HUES6 (cell line): ENCODE measurements at regions not wholly inside any gene's neighbourhood (a gene's known extent, or its start where the extent isn't known, plus 50 kb on each side); places are given as distances from the start of the nearest gene placed in this dataset.

Experiments used
- H3K27ac ChIP-seq: 2 replicates; pipeline ENCODE4 v1.7.0; 2013; ENCODE audit warnings: low read depth, mild to moderate bottlenecking, low read length, inconsistent platforms
- H3K27me3 ChIP-seq: 2 replicates; pipeline ENCODE4 v1.6.1; 2013; ENCODE audit warnings: low read length; ENCODE audit not compliant: control insufficient read depth, insufficient read depth
- H3K36me3 ChIP-seq: 2 replicates; pipeline ENCODE4 v1.6.1; 2013; ENCODE audit warnings: low read length; ENCODE audit not compliant: control insufficient read depth, insufficient read depth
- H3K4me1 ChIP-seq: 2 replicates; pipeline ENCODE4 v1.6.1; 2013; ENCODE audit warnings: low read length; ENCODE audit not compliant: control insufficient read depth, insufficient read depth
- H3K4me3 ChIP-seq: 2 replicates; pipeline ENCODE4 v1.5.1; 2013; ENCODE audit warnings: low read depth, low read length
- H3K9ac ChIP-seq: one replicate; pipeline ENCODE4 v1.6.1; 2013; ENCODE audit warnings: mild to moderate bottlenecking, low read length
- H3K9me3 ChIP-seq: 2 replicates; pipeline ENCODE4 v1.6.1; 2013; ENCODE audit warnings: low read depth, low read length; ENCODE audit not compliant: control insufficient read depth, insufficient read depth

DNA sequence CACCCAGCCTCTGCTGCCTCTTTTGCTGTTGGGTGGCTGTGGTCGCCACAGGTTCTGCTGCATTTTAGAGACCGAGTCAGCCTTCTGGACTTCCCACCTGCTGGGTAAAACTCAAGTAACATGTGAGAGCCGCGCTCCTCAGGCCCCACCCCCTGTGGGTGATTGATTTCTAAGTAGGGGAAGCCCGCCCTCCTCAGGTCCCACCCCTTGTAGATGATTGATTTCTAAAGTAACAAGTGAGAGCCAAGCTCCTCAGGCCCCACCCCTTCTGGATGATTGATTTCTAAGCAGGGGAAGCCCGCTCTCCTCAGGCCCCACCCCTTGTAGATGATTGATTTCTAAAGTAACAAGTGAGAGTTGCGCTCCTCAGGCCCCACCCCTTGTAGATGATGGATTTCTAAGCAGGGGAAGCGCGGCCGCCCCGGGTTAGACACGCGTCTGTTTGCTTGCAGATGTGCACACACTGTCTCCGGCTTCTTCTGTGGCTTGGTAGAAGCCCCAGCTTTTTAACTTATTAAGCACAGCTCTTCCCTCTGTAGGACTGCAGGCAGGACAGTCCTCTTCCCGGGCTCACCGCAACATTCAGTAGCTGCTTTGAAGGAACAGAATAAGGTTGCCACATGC is 83.4 kb downstream of the FAM43A start:
- Histone ChIP-seq H3K4me1 (peaks cover 8% of the 10 kb centered on the region), H3K27ac (no peak overlapping the region), H3K4me3 (peak overlapping the region; percentile 58), H3K9ac (no peak overlapping the region), H3K36me3 (no peaks in the 10 kb centered on the region), H3K9me3 (no peaks in the 10 kb centered on the region), H3K27me3 (peaks cover 32% of the 10 kb centered on the region)

DNA sequence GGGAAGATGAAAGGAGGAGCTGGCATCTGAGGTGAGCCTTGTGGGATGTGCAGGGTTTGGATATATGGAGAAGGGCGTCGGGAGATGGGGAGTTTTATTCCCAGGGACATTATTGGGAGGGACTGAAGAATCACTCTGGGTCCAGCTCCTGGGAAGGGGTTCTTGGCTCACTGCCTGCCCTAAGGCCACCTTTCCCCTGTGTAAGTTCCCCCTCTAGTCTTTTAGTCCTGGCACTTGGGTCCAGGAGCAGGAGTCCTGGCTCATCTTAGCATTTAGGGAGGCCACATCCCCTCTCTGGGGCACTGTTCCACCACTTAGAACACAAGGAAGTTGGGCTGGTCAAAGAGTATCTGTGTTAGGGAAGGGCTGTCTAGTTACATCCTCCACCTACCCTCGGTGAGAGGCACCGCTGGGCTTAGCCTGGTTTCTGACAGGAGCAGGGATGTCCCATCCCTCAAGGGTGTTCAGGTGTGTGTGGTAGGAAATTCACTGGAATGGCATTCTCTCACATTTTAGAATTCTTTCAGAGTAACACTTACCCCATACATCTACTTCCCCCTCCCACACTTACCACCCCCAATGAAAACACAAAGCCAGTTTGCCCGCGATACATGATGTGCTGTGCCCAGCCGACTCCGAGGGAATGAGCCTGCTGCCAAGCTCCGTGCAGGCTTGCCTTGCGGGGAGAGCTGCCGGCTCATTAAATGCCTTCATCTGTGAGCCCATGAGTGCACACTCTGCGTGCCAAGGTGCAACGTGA is 86.7 kb downstream of the FAM43A start:
- Histone ChIP-seq H3K9me3 (no peaks in the 10 kb centered on the region), H3K27ac (no peak overlapping the region), H3K27me3 (peaks cover 26% of the 10 kb centered on the region), H3K4me3 (no peak overlapping the region), H3K4me1 (peaks cover 8% of the 10 kb centered on the region), H3K36me3 (no peaks in the 10 kb centered on the region), H3K9ac (no peak overlapping the region)

DNA sequence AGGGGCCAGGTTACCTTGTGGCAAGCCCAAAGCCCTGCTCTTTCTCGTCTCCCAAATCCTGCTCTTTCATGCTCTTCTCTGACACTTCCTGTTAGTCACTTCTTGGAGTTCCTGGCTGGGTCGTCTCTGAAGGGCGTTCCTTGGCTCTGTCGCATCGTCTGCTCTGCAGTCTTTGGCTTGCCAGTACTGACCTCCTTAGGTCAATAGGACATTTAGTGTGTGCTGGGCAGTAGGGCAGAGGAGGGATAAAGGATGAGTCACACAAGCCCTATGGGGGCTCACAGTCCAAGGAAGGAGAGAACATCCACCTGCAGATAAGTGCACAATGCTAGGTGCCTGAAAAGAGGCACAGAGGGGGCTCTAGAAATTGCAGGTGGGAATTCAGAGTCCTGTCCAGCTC is 87.5 kb downstream of the FAM43A start:
- Histone ChIP-seq H3K36me3 (no peaks in the 10 kb centered on the region), H3K4me3 (no peak overlapping the region), H3K27ac (no peak overlapping the region), H3K27me3 (peaks cover 18% of the 10 kb centered on the region), H3K9ac (no peak overlapping the region), H3K9me3 (no peaks in the 10 kb centered on the region), H3K4me1 (peaks cover 11% of the 10 kb centered on the region)

DNA sequence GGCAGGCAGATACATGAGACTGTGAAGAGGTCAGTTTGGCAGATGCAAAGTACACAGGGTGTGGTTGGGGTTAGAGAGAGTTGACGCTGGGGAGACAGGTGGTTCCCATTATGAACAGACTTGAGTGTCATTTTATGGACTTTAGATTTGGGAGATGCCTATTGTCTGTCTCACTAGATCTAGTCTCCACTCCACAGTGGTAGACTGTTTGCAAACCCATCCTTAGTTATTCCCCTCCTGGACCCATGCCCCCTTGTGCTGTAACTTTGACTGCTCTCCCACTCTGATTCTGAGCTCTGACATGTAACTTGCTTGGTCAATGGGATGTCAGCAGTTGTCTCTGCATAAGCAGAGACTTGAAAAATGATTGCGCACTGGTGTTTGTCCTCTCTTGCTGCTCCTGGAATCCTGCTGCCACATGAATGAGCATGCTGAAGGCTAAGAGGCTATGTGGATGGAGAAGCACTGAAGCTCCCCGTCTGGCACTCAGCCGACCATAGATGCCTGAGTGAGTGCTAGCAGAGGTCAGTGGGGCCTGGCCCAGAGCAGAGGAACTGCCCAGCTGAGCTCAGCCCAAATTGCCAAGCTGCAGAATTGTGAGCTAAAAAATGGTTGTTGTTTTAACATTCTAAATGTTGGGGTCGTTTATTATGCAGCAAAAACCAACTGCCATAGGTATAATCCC is 88.2 kb downstream of the FAM43A start:
- H3K27ac ChIP-seq = no peak overlapping the region
- H3K36me3 ChIP-seq = no peaks in the 10 kb centered on the region
- no peak overlapping the region for H3K4me3 ChIP-seq
- no peak overlapping the region for H3K9ac ChIP-seq
- no peaks in the 10 kb centered on the region for H3K9me3 ChIP-seq
- peaks cover 5% of the 10 kb centered on the region; the same call in 1 of the 2 replicates for H3K4me1 ChIP-seq
- H3K27me3 ChIP-seq = peaks cover 16% of the 10 kb centered on the region

DNA sequence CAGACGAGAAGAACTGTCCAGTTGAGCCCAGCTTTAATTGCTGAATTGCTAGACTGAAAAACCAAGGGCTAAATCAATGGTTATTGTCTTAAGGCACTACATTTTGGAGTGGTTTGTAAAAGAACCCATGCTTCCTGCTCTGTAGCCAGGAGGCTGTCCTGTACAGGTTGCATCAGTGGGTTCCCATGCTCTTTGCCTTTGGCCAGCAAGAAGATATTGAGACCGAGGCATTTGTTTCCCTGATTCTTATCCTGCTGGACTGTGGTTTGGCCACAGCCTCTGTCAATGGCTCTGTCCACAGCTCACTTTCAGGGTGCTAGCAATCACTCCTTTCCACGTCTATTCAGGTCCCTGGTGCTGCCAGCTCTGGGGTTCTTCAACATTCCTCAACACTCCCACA is 89.6 kb downstream of the FAM43A start:
- H3K4me1 ChIP-seq = peaks cover 5% of the 10 kb centered on the region; the same call in 1 of the 2 replicates
- H3K36me3 ChIP-seq = no peaks in the 10 kb centered on the region
- no peak overlapping the region for H3K9ac ChIP-seq
- H3K27ac ChIP-seq = no peak overlapping the region
- no peaks in the 10 kb centered on the region for H3K9me3 ChIP-seq
- peaks cover 16% of the 10 kb centered on the region for H3K27me3 ChIP-seq
- no peak overlapping the region for H3K4me3 ChIP-seq

DNA sequence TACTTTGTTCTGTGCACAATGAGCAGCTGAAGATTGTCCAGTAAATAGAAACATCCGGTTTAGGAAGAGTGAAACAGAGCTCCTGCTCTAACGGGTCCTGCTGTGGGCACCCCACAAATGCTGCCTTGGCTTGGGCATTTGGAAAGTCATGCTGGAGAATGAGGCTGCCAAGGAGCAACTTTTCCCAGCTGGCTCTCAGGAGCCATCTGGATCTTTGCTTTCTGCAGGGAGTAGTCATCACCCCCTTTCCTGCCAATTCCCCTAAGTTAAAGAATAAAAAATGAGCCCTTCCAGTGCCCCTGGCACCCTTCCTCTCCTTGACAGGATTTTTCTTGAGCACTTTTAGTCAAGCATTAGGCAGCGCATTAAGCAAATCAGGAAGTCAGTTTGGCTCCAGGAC is 90.0 kb downstream of the FAM43A start:
- no peak overlapping the region for H3K4me3 ChIP-seq
- no peaks in the 10 kb centered on the region for H3K36me3 ChIP-seq
- H3K9ac ChIP-seq = no peak overlapping the region
- H3K27ac ChIP-seq = no peak overlapping the region
- peaks cover 5% of the 10 kb centered on the region; the same call in 1 of the 2 replicates for H3K4me1 ChIP-seq
- H3K27me3 ChIP-seq = peaks cover 11% of the 10 kb centered on the region
- H3K9me3 ChIP-seq = no peaks in the 10 kb centered on the region

DNA sequence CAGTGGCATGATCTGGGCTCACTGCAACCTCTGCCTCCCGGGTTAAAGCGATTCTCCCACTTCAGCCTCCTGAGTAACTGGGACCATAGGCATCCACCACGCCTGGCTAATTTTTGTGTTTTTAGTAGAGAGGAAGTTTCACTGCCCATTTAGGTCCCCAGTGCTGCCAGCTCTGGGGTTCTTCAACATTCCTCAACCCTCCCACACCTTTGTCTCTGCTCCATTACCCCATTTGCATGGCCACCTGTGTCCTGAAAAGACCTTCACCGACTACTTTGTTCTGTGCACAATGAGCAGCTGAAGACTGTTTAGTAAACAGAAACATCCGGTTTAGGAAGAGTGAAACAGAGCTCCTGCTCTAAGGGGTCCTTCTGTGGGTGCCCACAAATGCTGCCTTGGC is 92.0 kb downstream of the FAM43A start:
- no peak overlapping the region for H3K27ac ChIP-seq
- no peaks in the 10 kb centered on the region for H3K9me3 ChIP-seq
- H3K4me3 ChIP-seq = no peak overlapping the region
- H3K36me3 ChIP-seq = no peaks in the 10 kb centered on the region
- no peak overlapping the region for H3K9ac ChIP-seq
- H3K27me3 ChIP-seq = no peaks in the 10 kb centered on the region
- H3K4me1 ChIP-seq = peaks cover 5% of the 10 kb centered on the region; the same call in 1 of the 2 replicates

- Histone ChIP-seq H3K27ac (no peak overlapping the region), H3K4me3 (no peak overlapping the region), H3K9ac (no peak overlapping the region), H3K9me3 (no peaks in the 10 kb centered on the region), H3K36me3 (no peaks in the 10 kb centered on the region), H3K27me3 (no peaks in the 10 kb centered on the region), H3K4me1 (peaks cover 4% of the 10 kb centered on the region; the same call in 1 of the 2 replicates)
These were observed 94.1 kb downstream of the FAM43A start for GRCh38 chr3:194779729-194780224.

DNA sequence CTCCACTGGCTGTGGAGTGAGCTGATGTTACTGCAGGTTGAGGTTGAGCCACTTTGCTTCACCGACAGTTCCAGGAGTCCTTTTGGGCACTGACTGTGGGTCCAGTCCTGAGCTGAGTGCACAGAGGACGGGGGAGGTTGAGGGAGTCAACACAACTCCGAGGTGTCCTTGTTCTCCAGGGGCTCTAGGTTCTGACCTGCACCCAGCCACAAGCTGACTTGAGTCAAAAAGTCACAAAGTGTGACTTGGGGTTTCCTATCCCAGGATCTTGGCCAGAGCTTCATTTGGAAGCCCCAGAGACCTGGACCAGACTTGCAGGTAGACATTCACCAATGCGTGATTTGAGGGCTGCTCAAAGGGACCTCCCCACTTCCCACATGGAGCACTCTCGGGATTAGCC is 95.0 kb downstream of the FAM43A start:
- Histone ChIP-seq H3K36me3 (no peaks in the 10 kb centered on the region), H3K4me1 (peaks cover 4% of the 10 kb centered on the region; the same call in 1 of the 2 replicates), H3K9ac (no peak overlapping the region), H3K27ac (no peak overlapping the region), H3K27me3 (no peaks in the 10 kb centered on the region), H3K9me3 (no peaks in the 10 kb centered on the region), H3K4me3 (no peak overlapping the region)

DNA sequence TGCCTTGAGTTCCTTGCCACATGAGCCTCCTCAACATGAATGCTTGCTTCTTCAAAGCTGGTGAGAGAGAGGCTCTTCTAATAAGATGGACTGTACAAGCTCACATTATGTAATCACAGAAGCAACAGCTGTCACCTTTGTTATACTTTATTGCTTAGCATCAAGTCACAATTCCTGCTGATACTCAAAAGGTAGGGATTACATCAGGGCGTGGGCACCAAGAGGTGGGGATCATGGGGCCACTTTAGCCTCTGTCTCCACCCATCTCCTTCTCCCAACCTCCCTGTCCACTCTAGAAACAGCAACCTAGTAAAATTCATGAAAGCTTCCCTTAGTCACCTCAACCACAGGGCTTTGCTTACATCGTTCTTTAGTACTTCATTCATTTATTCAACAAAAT is 95.9 kb downstream of the FAM43A start:
- H3K9me3 ChIP-seq = no peaks in the 10 kb centered on the region
- H3K36me3 ChIP-seq = no peaks in the 10 kb centered on the region
- H3K9ac ChIP-seq = no peak overlapping the region

More for the DNA sequence above, 95.9 kb downstream of the FAM43A start:
- Histone ChIP-seq H3K4me1 (peaks cover 4% of the 10 kb centered on the region; the same call in 1 of the 2 replicates), H3K27ac (no peak overlapping the region), H3K27me3 (no peaks in the 10 kb centered on the region), H3K4me3 (no peak overlapping the region)
